ENCODE measurements at regions not wholly inside any gene's neighbourhood (a gene's known extent, or its start where the extent isn't known, plus 50 kb on each side); places are given as distances from the start of the nearest gene placed in this dataset.

DNA sequence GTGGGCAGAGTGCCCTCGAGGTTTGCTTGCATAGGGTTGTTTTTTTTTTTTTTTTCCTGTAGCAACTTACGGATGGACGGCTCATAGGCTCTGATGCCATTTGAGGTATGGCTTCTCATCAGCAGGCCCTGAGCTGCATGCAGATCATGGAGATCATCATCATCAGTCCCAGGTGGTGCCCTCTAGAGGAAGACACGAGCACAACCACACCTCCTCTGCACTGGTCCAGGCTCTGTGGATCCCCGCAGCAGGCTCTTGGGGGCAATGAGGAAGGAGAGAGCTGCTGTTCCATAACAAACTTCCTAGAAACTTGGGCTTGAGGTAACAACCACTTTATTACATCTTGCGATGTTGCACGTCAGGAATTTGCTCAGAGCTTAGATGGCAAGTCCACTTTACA, 132.7 kb upstream of the CXCL12 start:
- no peaks in the 10 kb centered on the region for H3K36me3 ChIP-seq
- H3K27me3 ChIP-seq, result no peaks in the 10 kb centered on the region
- no peak overlapping the region for H3K4me3 ChIP-seq
- no peaks in the 10 kb centered on the region for H3K4me1 ChIP-seq
- intact Hi-C loops (cut with DNase I), result no loop called here
- DNase-seq (ENCODE audit: extremely low spot score in 2 of 2), result no peak
- no peak for TF ChIP-seq POLR2A (IDR thresholded peaks at IDR 0.05)
- no peak for TF ChIP-seq POLR2AphosphoS5 (IDR thresholded peaks at IDR 0.05; ENCODE audit: insufficient read depth in 1 of 2, low read depth in 1 of 2)
- TF ChIP-seq CTCF (IDR thresholded peaks at IDR 0.05), result no peak
- H3K9me3 ChIP-seq, result no peaks in the 10 kb centered on the region
- H3K27ac ChIP-seq, result no peak overlapping the region

DNA sequence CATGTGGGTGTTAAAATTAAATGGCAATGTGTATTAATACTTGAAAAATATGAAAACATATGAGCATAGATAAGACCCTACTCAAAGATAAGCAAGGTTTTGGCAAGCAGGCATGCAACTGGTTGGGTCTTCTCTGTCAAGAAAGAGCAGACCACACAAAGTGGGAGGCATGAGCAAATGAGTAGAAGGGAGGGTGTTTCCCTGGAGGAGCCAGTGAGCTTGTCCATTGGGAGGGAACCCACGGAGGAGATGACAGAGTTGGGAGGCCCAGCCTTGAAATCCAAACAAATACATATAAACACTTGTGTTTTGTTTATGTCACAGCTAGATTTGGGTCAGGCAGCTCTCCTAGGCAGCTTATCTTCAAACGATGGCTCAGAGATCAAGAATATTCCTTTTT, 134.5 kb upstream of the CXCL12 start:
- no peak for TF ChIP-seq POLR2AphosphoS5 (IDR thresholded peaks at IDR 0.05; ENCODE audit: insufficient read depth in 1 of 2, low read depth in 1 of 2)
- Histone ChIP-seq H3K9me3 (no peaks in the 10 kb centered on the region), H3K27me3 (no peaks in the 10 kb centered on the region), H3K36me3 (no peaks in the 10 kb centered on the region), H3K4me1 (no peaks in the 10 kb centered on the region), H3K4me3 (no peak overlapping the region), H3K27ac (no peak overlapping the region)
- intact Hi-C loops (cut with DNase I), result no loop called here
- DNase-seq (ENCODE audit: extremely low spot score in 2 of 2), result no peak

DNA sequence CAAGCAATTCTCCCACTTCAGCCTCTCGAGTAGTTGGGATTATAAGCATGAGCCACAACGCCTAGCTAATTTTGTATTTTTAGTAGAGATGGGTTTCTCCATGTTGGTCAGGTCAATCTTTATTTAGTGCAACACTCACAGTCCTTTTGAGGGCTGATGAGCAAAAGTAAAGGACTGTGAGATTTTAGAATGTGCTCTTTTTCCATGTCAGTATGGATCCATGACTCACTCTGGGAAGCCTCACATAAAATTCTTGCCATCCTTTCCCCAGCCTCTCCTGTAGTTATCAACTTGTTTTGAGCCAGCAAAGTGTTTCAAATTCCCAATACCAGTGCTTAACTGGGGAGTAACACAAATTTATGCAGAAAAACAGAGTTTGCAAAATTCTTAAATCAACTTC, 135.8 kb upstream of the CXCL12 start:
- no peak for TF ChIP-seq POLR2AphosphoS5 (IDR thresholded peaks at IDR 0.05; ENCODE audit: insufficient read depth in 1 of 2, low read depth in 1 of 2)
- TF ChIP-seq POLR2A (IDR thresholded peaks at IDR 0.05), result no peak
- Histone ChIP-seq H3K36me3 (no peaks in the 10 kb centered on the region), H3K27ac (no peak overlapping the region), H3K9me3 (no peaks in the 10 kb centered on the region), H3K27me3 (no peaks in the 10 kb centered on the region), H3K4me1 (no peaks in the 10 kb centered on the region), H3K4me3 (no peak overlapping the region)
- no peak for DNase-seq (ENCODE audit: extremely low spot score in 2 of 2)
- intact Hi-C loops (cut with DNase I), result no loop called here

DNA sequence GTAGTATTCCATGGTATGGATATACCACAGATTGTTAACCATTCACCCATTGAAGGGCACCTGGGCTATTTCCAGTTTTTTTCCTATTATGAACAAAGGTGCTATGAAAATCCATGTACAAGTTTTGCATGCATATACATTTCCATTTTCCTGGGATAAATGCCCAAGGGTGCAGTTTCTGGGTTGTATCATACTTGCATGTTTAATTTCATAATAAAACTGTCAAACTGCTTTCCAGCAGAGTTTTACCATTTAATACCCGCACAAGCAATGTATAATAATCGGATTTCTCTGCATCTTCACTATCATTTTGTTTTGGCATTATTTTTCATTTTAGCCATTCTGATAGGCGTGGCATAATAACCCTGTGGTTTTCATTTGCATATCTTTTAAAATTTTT, 154.3 kb upstream of the CXCL12 start:
- DNase-seq (ENCODE audit: extremely low spot score in 2 of 2), result no peak
- intact Hi-C loops (cut with DNase I), result no loop called here
- no peak overlapping the region for H3K27ac ChIP-seq
- no peak overlapping the region for H3K4me3 ChIP-seq
- H3K4me1 ChIP-seq, result no peaks in the 10 kb centered on the region
- H3K36me3 ChIP-seq, result no peaks in the 10 kb centered on the region
- no peaks in the 10 kb centered on the region for H3K9me3 ChIP-seq
- H3K27me3 ChIP-seq, result no peaks in the 10 kb centered on the region
- TF ChIP-seq POLR2A (IDR thresholded peaks at IDR 0.05) (no peak), POLR2AphosphoS5 (IDR thresholded peaks at IDR 0.05; ENCODE audit: insufficient read depth in 1 of 2, low read depth in 1 of 2) (no peak), CTCF (IDR thresholded peaks at IDR 0.05) (no peak)

DNA sequence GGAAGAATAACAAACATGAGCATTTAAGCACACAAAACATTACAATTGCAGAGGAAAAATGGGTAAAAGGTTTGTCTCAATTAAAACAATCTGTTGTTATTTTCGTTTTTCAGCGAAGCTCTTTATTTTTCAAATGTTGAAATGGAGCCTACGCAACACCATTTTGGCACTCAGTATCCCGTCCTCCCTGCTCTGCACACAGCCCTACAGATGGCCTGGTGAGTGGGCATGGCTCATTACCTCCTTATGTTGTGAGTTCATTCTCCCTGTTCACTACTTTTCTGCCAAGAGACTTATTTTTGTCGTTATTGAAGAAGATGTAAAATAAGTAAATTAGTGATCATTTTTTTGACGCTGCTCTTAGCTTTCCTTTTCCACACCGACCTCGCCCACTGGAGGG, 167.8 kb upstream of the CXCL12 start:
- H3K27ac ChIP-seq, result peak overlapping the region; percentile 41
- intact Hi-C loops (cut with DNase I), result no loop called here

More for the DNA sequence above, 167.8 kb upstream of the CXCL12 start:
- TF ChIP-seq POLR2A (IDR thresholded peaks at IDR 0.05) (no peak), POLR2AphosphoS5 (IDR thresholded peaks at IDR 0.05; ENCODE audit: insufficient read depth in 1 of 2, low read depth in 1 of 2) (no peak), CTCF (IDR thresholded peaks at IDR 0.05) (no peak)
- Histone ChIP-seq H3K4me3 (no peak overlapping the region), H3K27me3 (no peaks in the 10 kb centered on the region), H3K4me1 (peaks cover 4% of the 10 kb centered on the region), H3K9me3 (no peaks in the 10 kb centered on the region), H3K36me3 (no peaks in the 10 kb centered on the region)
- no peak for DNase-seq (ENCODE audit: extremely low spot score in 2 of 2)

Data from vagina (tissue), 2 donors.